Activated naive CD4-positive, alpha-beta T cell treated with anti-CD3 and anti-CD28 coated beads, Interleukin-2, amount 10 ng/mL, durations not matched to agents 7 days and 5 days (primary cell): ENCODE measurements at regions not wholly inside any gene's neighbourhood (a gene's known extent, or its start where the extent isn't known, plus 50 kb on each side); places are given as distances from the start of the nearest gene placed in this dataset.
"Not testable (repeated sequence)": the region's sequence is repeated elsewhere in the genome, so short reads cannot be mapped to it uniquely, and the experiment has no call there.

Experiments used
- CTCF ChIA-PET: fragments of 350-600 bp; sonication (Branson Sonifier 250); formaldehyde crosslinking; loops from one replicate; lab custom pipeline; 2021; ENCODE audit warnings: antibody characterized with exemption; lab: Charles Lee
- DNase-seq: peaks from one replicate; pipeline ENCODE4 v3.0.0-alpha.2; 2020
- H3K27ac Mint-ChIP-seq: one replicate; pipeline ENCODE4 v1.8.0; 2021; ENCODE audit warnings: mild to moderate bottlenecking, moderate library complexity, mixed read lengths
- H3K27me3 Mint-ChIP-seq: one replicate; pipeline ENCODE4 v1.8.0; 2021; ENCODE audit warnings: mild to moderate bottlenecking, mixed read lengths
- H3K36me3 Mint-ChIP-seq: one replicate; pipeline ENCODE4 v1.8.0; 2021; ENCODE audit warnings: mixed read lengths
- H3K4me1 Mint-ChIP-seq: one replicate; pipeline ENCODE4 v1.8.0; 2021; ENCODE audit warnings: mixed read lengths
- H3K4me3 Mint-ChIP-seq: one replicate; pipeline ENCODE4 v1.8.0; 2021; ENCODE audit warnings: mild to moderate bottlenecking, moderate library complexity, mixed read lengths
- H3K9me3 Mint-ChIP-seq: one replicate; pipeline ENCODE4 v1.8.0; 2021; ENCODE audit warnings: mixed read lengths

DNA sequence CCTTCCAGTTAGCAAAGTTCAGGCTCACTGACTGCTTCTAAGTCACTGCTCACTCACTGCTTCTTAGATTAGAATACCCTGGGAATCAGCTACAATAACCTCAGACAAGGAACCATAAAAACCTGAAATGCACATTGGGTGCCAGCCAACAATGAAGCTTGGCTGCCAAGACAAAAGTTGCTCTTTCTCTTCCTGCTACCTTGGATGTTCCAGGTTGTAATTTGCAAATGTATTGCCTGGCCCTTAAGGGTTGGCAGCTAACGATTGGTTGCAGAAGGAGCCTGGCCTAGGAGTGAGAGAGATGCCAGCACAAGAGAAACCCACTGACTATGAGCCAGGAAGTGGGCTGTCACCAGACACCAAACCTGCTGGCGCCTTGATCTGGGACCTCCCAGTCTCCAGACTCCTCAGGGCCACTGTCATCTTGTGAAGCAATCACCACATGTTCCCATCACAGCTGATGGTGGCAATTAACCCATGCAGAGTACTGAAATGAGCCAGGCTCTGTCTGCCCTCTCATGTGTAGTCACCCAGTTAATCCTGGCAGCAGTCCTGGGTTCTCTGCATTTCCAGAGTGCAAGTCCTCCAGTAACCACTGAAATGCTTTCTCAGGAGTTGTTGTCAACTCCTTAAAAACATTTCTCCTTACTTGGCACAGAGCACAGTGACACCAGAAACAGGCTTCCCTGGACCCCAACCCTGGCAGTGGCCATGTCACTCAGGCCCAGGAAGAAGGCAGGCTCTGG is 240.3 kb upstream of the NPAP1 start:
- H3K36me3 Mint-ChIP-seq, H3K9me3 Mint-ChIP-seq, H3K4me3 Mint-ChIP-seq, DNase-seq, H3K4me1 Mint-ChIP-seq, H3K27ac Mint-ChIP-seq, CTCF ChIA-PET, H3K27me3 Mint-ChIP-seq: not testable (repeated sequence)

DNA sequence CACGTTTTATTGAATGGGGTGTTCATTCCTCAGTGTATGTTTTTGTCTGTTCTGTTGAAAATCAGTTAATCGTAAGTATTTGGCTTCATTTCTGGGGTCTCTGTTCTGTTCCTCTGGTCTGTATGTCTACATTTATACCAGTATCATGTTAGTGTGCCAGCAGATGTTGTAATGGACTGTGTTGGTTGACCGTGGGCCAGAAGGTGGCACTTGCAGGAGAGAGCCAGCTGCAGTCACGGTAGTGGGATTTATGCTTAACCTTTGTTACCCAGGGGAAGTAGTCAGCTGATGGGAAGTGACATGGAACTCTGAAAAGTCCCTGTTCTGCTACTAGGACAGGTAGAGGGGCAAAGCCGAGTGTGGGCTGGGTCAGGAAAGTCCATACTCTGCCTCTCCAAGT is 238.3 kb upstream of the NPAP1 start:
- H3K27ac Mint-ChIP-seq, H3K4me1 Mint-ChIP-seq, H3K9me3 Mint-ChIP-seq, H3K36me3 Mint-ChIP-seq, DNase-seq, H3K4me3 Mint-ChIP-seq, H3K27me3 Mint-ChIP-seq, CTCF ChIA-PET: not testable (repeated sequence)

DNA sequence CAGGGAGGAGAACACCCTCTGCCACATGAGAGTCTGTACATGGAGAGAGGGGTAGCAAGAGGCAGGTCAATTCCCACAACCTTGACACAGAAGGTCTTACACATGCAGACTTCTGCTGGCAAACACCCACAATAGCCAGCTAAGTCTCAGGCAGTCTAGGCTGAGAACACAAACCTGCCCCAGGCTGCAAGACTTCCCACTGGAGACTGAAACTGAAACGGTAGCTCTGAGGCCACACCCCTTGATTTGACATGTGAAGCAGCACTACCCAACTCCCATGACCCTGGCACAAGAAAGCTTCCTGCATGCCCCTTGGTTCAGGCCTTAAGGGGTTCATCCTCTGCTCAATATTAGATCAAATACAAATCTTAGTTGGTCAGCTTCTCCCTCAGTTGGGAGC is 237.8 kb upstream of the NPAP1 start:
- H3K27ac Mint-ChIP-seq, DNase-seq, CTCF ChIA-PET, H3K27me3 Mint-ChIP-seq, H3K36me3 Mint-ChIP-seq, H3K9me3 Mint-ChIP-seq, H3K4me1 Mint-ChIP-seq, H3K4me3 Mint-ChIP-seq: not testable (repeated sequence)

DNA sequence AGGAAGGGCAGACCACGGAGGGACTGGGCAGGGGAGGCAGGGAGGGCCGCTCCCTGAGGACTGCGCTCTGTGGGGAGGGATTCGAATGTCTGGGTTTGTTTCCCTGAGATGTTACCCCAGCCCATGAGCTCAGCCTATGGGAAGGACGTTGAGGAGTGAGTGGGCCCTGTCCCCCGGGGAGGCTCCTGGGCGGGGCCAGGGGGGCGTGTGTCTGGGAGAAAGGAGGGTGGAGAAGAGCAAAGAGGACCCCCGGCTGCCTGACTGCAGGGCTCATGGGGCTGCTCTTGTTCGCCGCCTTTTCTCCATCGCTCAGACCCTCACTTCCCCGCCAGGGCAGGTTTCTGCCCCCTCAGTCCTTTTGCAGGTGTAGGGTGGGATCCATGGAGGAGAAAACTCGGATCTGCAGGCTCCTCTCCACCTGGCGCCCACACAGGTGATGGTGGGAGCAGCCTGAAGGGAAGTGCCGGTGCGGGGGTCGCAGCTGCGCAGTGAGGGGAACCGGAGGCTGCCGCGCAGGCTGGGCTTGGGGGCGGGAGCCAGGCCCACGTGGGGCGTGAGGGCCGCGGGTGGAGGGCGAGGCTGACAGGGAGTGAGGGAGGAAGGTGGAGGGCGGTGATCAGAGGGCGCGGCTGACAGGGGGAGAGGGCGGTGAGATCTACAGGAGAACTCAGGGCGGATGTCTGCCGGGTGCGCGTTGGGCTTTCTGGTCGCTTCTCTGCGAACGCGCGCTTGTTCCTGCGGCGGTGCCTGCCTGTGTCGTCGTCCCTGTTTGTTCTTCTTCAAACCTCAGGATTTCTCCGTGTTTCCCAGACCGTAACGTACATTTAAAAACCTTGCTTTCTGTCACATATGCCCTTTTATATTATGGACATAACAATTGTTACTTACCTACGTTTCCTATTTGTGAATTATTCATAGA is 198.2 kb upstream of the NPAP1 start:
- H3K4me3 Mint-ChIP-seq, DNase-seq, H3K36me3 Mint-ChIP-seq, H3K4me1 Mint-ChIP-seq, H3K9me3 Mint-ChIP-seq, H3K27me3 Mint-ChIP-seq, CTCF ChIA-PET, H3K27ac Mint-ChIP-seq: not testable (repeated sequence)

DNA sequence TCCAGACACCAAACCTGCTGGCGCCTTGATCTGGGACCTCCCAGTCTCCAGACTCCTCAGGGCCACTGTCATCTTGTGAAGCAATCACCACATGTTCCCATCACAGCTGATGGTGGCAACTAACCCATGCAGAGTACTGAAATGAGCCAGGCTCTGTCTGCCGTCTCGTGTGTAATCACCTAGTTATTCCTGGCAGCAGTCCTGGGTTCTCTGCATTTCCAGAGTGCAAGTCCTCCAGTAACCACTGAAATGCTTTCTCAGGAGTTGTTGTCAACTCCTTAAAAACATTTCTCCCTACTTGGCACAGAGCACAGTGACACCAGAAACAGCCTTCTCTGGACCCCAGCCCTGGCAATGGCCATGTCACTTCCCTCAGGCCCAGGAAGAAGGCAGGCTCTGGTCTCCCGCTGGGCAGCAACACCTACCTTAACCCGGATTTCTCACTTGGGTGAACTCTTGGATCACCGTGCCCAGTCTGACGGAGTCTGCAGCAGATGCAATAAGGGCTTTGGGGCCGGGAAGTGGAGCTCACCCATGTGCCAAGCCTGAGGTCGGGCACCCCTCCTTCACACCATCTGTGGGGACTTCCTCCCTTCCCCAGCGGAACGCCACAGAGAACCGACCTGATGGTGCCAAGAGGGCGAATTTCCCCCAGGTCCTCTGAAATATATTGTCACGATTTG is 189.5 kb upstream of the NPAP1 start:
- H3K4me3 Mint-ChIP-seq, CTCF ChIA-PET, H3K27ac Mint-ChIP-seq, DNase-seq, H3K36me3 Mint-ChIP-seq, H3K27me3 Mint-ChIP-seq, H3K4me1 Mint-ChIP-seq: not testable (repeated sequence)
- peaks cover 46% of the 10 kb centered on the region for H3K9me3 Mint-ChIP-seq

DNA sequence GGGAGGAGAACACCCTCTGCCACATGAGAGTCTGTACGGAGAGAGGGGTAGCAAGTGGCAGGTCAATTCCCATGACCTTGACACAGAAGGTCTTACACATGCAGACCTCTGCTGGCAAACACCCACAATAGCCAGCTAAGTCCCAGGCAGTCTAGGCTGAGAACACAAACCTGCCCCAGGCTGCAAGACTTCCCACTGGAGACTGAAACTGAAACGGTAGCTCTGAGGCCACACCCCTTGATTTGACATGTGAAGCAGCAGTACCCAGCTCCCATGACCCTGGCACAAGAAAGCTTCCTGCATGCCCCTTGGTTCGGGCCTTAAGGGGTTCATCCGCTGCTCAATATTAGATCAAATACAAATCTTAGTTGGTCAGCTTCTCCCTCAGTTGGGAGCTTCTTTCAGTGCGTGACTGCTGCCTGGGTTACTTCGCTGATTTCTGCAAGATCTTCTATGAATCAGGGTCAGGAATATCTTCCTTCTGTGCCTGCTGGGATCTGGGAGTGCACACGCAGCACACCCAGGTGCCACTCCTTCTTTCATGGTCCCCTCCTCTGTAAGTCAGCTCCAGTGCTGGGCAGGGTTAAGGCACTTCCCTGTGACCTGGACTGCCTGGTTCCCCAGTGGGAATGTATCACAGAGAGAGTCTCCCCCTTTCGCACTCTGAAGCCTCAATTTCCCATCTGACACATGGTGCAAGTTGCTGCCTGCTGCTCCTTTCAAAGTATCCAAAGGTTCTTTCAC is 187.2 kb upstream of the NPAP1 start:
- DNase-seq, H3K4me1 Mint-ChIP-seq, H3K36me3 Mint-ChIP-seq, H3K27ac Mint-ChIP-seq, H3K27me3 Mint-ChIP-seq, H3K4me3 Mint-ChIP-seq, CTCF ChIA-PET: not testable (repeated sequence)
- H3K9me3 Mint-ChIP-seq = peaks cover 49% of the 10 kb centered on the region

DNA sequence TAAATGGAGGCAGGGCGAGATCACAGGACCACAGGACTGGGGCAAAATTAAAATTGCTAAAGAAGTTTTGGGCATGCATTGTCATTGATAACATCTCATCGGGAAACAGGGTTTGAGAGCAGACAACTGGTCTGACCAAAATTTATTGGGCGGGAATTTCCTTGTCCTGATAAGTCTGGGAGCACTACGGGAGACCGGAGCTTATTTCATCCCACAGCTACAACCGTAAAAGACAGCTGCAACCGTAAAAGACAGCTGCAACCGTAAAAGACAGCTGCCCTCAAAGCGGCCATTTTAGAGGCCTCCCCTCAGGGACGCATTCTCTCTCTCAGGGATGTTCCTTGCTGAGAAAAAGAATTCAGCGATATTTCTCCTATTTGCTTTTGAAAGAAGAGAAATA is 170.4 kb upstream of the NPAP1 start:
- not testable (repeated sequence) for H3K4me1 Mint-ChIP-seq

DNA sequence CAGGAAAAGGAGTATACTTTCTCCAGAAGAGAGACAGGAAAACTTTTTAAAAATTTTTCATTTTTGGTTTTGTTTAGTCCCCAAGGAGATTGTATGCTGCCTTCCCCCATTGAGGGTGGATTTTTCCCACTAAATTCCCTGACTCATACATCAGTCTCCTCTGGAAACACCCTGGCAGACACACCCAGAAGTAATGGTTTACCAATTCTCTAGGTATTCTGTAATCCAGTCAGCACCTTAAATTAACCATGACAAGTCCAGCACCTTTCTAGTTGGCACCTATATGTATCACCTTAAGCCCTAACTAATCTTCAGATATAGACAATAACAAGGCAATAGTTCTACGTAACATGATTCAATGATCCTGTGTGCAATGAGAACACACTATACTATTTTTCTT is 165.9 kb upstream of the NPAP1 start:
- H3K27ac Mint-ChIP-seq, H3K36me3 Mint-ChIP-seq, CTCF ChIA-PET, DNase-seq, H3K4me3 Mint-ChIP-seq, H3K27me3 Mint-ChIP-seq, H3K4me1 Mint-ChIP-seq: not testable (repeated sequence)
- H3K9me3 Mint-ChIP-seq = peaks cover 23% of the 10 kb centered on the region

More for the DNA sequence above, 170.4 kb upstream of the NPAP1 start:
- CTCF ChIA-PET, H3K27ac Mint-ChIP-seq, H3K4me3 Mint-ChIP-seq, DNase-seq, H3K27me3 Mint-ChIP-seq, H3K36me3 Mint-ChIP-seq: not testable (repeated sequence)
- peaks cover 19% of the 10 kb centered on the region for H3K9me3 Mint-ChIP-seq

DNA sequence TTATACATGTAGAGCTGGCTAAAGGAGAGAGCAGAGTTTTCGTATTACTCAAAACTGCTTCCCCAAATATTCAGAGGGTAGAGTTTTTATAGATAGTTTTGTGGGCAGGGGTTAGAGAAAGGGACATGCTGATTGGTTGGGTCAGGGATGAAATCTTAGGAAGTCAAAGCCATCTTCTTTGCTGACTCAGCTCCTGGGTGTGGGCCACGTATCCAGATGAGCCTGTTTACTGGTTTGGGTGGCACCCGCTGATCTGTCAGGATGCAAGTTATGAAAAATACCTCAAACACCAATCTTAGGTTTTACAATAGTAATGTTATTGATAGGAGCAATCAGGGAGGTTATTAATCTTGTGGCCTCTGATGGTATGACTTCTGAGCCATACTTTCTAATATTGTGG is 164.0 kb upstream of the NPAP1 start:
- H3K27me3 Mint-ChIP-seq, H3K4me1 Mint-ChIP-seq, CTCF ChIA-PET, DNase-seq, H3K36me3 Mint-ChIP-seq, H3K27ac Mint-ChIP-seq, H3K4me3 Mint-ChIP-seq: not testable (repeated sequence)
- peaks cover 17% of the 10 kb centered on the region for H3K9me3 Mint-ChIP-seq

DNA sequence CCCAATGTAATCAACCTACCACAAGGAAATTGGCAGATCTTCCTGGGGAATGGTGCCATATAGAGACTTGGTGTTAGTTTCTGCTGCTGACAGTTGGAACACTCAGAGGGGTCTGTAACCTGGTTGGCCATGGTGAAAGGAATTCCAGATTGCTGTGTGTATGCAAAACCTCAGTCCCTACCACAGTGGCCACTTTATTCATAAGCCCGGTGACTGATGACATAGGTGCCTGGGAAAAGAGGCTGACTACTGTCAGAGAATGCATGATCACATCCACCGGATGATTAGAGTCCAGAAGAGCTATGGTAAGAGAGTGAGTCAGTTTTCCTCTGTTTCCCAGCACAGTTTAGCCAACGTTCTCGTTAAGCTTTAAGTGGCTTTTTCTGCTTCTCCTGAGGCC is 156.8 kb upstream of the NPAP1 start:
- CTCF ChIA-PET, H3K4me1 Mint-ChIP-seq, H3K36me3 Mint-ChIP-seq, H3K27ac Mint-ChIP-seq, DNase-seq, H3K4me3 Mint-ChIP-seq, H3K27me3 Mint-ChIP-seq: not testable (repeated sequence)
- peaks cover 20% of the 10 kb centered on the region for H3K9me3 Mint-ChIP-seq

DNA sequence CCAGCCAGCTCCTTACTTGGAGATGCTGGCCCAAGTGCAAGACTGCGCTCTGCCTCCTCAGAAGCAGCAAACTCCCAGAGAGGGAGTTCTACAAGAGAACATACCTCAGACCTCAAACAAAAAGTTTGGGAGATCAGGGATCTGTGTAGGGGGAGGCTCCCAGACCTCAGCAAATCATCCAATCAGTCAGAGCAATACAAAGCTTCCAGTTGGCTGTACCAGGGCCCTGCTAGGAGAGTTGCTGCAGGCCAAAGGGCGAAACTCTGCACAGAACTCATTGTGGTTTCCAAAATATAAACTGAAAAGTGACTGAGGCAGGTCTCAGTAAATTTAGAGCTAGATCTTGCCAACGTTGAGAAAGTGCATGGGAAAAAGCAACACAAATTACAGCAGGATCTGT is 144.3 kb upstream of the NPAP1 start:
- H3K4me1 Mint-ChIP-seq, H3K4me3 Mint-ChIP-seq, H3K27ac Mint-ChIP-seq, CTCF ChIA-PET, DNase-seq, H3K27me3 Mint-ChIP-seq, H3K36me3 Mint-ChIP-seq: not testable (repeated sequence)
- H3K9me3 Mint-ChIP-seq = peaks cover 16% of the 10 kb centered on the region

DNA sequence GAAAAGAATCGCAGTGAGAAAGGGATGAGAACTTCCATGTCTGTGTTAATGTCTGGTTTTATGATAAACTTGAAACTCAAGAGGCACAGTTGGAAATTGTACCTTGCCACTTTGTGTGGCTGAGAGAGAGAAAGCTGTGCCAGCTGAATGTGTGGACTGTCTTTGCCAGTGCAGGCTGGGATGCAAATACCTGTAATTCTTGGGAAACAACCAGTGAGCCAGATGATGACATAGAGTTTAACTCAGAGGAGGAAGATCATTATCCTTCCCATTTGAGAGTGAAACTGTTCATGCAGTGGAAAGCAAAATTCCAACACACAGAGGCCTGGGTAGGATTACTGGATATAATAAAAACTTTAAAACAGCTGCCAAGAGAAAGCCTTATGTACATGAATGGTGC is 141.5 kb upstream of the NPAP1 start:
- H3K27ac Mint-ChIP-seq, H3K4me3 Mint-ChIP-seq, CTCF ChIA-PET: not testable (repeated sequence)

DNA sequence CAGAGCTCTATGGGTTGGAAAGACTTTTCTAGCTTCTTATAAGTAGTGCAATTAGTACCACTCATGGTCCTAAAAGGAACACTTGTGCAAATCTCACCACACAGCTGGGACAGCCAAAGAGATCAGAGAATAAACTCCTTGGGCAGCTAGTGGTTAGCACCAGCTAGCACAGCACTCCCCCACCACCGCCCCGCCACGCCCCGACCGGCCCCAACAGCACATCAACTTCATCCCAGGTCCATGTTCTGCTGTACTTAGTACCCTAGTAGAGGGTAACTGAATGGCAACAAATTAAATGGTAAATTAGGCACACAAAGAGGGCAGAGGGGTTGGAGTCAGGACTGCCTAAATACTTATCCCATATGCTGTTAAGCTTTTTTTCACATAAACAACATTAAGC is 118.3 kb upstream of the NPAP1 start:
- DNase-seq, H3K4me1 Mint-ChIP-seq, H3K4me3 Mint-ChIP-seq, H3K27ac Mint-ChIP-seq, H3K27me3 Mint-ChIP-seq, H3K36me3 Mint-ChIP-seq: not testable (repeated sequence)
- H3K9me3 Mint-ChIP-seq = peaks cover 25% of the 10 kb centered on the region
- CTCF ChIA-PET = interaction anchor here (0.6 kb wide), 1 partner anchor 1616 kb away, joined by 3 read pairs; no protein-coding TSS in a partner anchor

More for the DNA sequence above, 141.5 kb upstream of the NPAP1 start:
- DNase-seq, H3K27me3 Mint-ChIP-seq, H3K36me3 Mint-ChIP-seq, H3K4me1 Mint-ChIP-seq: not testable (repeated sequence)
- H3K9me3 Mint-ChIP-seq = peaks cover 14% of the 10 kb centered on the region

DNA sequence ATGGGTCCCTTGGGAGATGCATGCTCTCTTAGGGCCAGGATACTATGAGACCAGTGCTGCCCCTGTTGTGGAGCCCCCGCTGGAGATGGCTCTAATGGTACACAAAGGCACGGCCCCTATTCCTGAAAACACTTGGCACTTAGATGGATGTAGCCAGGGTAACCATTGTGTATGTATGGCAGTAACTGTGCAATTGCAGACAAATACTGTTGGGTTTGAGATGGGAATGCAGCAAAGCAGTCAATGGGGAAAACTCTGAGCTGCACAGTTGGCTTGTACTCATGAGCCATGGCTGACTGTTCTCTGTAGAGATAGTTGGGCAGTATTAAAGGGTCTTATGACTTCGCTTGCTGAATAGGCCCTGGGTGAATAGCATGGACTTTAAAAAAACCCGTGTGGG is 67.9 kb upstream of the NPAP1 start:
- no peaks in the 10 kb centered on the region for H3K27me3 Mint-ChIP-seq
- peaks cover 36% of the 10 kb centered on the region for H3K9me3 Mint-ChIP-seq
- no peaks in the 10 kb centered on the region for H3K4me1 Mint-ChIP-seq
- no peak overlapping the region for H3K4me3 Mint-ChIP-seq
- peaks cover under 1% of the 10 kb centered on the region for H3K36me3 Mint-ChIP-seq
- no peak overlapping the region for H3K27ac Mint-ChIP-seq
- DNase-seq = no peak
- CTCF ChIA-PET = no interaction called here
